MM.1S (cell line): ENCODE measurements at regions not wholly inside any gene's neighbourhood (a gene's known extent, or its start where the extent isn't known, plus 50 kb on each side); places are given as distances from the start of the nearest gene placed in this dataset.

Source experiments
- DNase-seq: peaks from one replicate; pipeline ENCODE4 v3.0.0-alpha.2; 2015
- H2AFZ ChIP-seq: fragments of 300-600 bp; sonication (generic); 2 replicates; pipeline ENCODE4 v1.6.0; 2016; ENCODE audit warnings: antibody characterized with exemption, low read length
- H3F3A ChIP-seq: fragments of 300-600 bp; sonication (generic); 2 replicates; pipeline ENCODE4 v1.6.1; 2016; ENCODE audit warnings: mild to moderate bottlenecking, antibody characterized with exemption, low read length, moderate library complexity, mixed read lengths; ENCODE audit not compliant: insufficient read depth
- H3K27ac ChIP-seq: fragments of 300-600 bp; sonication (generic); 2 replicates; pipeline ENCODE4 v1.5.1; 2016; ENCODE audit warnings: mild to moderate bottlenecking, low read length
- H3K27me3 ChIP-seq: fragments of 300-600 bp; sonication (generic); replicated peaks from 2 replicates; pipeline ENCODE4 v1.6.0; 2016; ENCODE audit warnings: low read length; ENCODE audit not compliant: insufficient read depth
- H3K36me3 ChIP-seq: fragments of 300-600 bp; sonication (generic); replicated peaks from 2 replicates; pipeline ENCODE4 v1.6.1; 2016; ENCODE audit warnings: mild to moderate bottlenecking, low read length, mixed read lengths; ENCODE audit not compliant: insufficient read depth
- H3K4me1 ChIP-seq: fragments of 300-600 bp; sonication (generic); 2 replicates; pipeline ENCODE4 v1.6.1; 2016; ENCODE audit warnings: low read length, mixed read lengths
- H3K4me2 ChIP-seq: fragments of 300-600 bp; sonication (generic); 2 replicates; pipeline ENCODE4 v1.6.0; 2016; ENCODE audit warnings: low read depth, low read length
- H3K4me3 ChIP-seq: fragments of 300-600 bp; sonication (generic); 2 replicates; pipeline ENCODE4 v1.5.1; 2016; ENCODE audit warnings: low read length, mixed read lengths
- H3K79me2 ChIP-seq: fragments of 300-600 bp; sonication (generic); 2 replicates; pipeline ENCODE4 v1.6.1; 2016; ENCODE audit warnings: mixed run types, low read length, mixed read lengths
- H3K9ac ChIP-seq: fragments of 300-600 bp; sonication (generic); 2 replicates; pipeline ENCODE4 v1.6.1; 2016; ENCODE audit warnings: low read length, mixed read lengths
- H3K9me2 ChIP-seq: fragments of 300-600 bp; sonication (generic); replicated peaks from 2 replicates; pipeline ENCODE4 v1.6.1; 2016; ENCODE audit warnings: mild to moderate bottlenecking, low read length, mixed read lengths; ENCODE audit not compliant: insufficient read depth
- H3K9me3 ChIP-seq: fragments of 300-600 bp; sonication (generic); replicated peaks from 2 replicates; pipeline ENCODE4 v1.6.1; 2016; ENCODE audit warnings: mild to moderate bottlenecking, low read length, mixed read lengths; ENCODE audit not compliant: insufficient read depth
- H4K20me1 ChIP-seq: fragments of 300-600 bp; sonication (generic); 2 replicates; pipeline ENCODE4 v1.6.1; 2016; ENCODE audit warnings: mild to moderate bottlenecking, low read length, moderate library complexity, mixed read lengths; ENCODE audit not compliant: insufficient read depth
- CTCF ChIP-seq: fragments of 300-600 bp; sonication (generic); IDR thresholded peaks from 2 replicates; pipeline ENCODE4 v1.5.1; 2016; ENCODE audit warnings: antibody characterized with exemption, low read length, mixed read lengths
- EZH2 ChIP-seq: fragments of 300-600 bp; sonication (generic); optimal IDR thresholded peaks from 2 replicates; pipeline ENCODE3; 2017; ENCODE audit warnings: low read depth, mild to moderate bottlenecking, antibody characterized with exemption, low read length, mixed read lengths
- EZH2phosphoT487 ChIP-seq: fragments of 300-600 bp; sonication (generic); IDR thresholded peaks from 2 replicates; pipeline ENCODE4 v1.6.1; 2018; ENCODE audit warnings: antibody characterized with exemption, low read length

GRCh38 chr18:42654556-42654955, 460.9 kb downstream of the RIT2 start:
- TF ChIP-seq EZH2 (no peak), CTCF (no peak), EZH2phosphoT487 (no peak)
- no peak for DNase-seq
- Histone ChIP-seq H3K9me3 (no peaks in the 10 kb centered on the region), H2AFZ (no peak overlapping the region), H3K9me2 (no peaks in the 10 kb centered on the region), H3K36me3 (no peaks in the 10 kb centered on the region), H3K79me2 (no peaks in the 10 kb centered on the region), H3K4me3 (no peak overlapping the region), H3K27me3 (no peaks in the 10 kb centered on the region), H3F3A (no peaks in the 10 kb centered on the region), H4K20me1 (no peaks in the 10 kb centered on the region), H3K4me1 (no peaks in the 10 kb centered on the region), H3K9ac (no peak overlapping the region), H3K4me2 (no peak overlapping the region), H3K27ac (no peak overlapping the region)

- Histone ChIP-seq H3K27ac (no peak overlapping the region), H3K9me3 (no peaks in the 10 kb centered on the region), H2AFZ (no peak overlapping the region), H3F3A (no peaks in the 10 kb centered on the region), H3K4me1 (no peaks in the 10 kb centered on the region), H3K79me2 (no peaks in the 10 kb centered on the region), H3K36me3 (no peaks in the 10 kb centered on the region), H3K4me3 (no peak overlapping the region), H3K27me3 (no peaks in the 10 kb centered on the region), H3K9ac (no peak overlapping the region), H4K20me1 (no peaks in the 10 kb centered on the region), H3K9me2 (no peaks in the 10 kb centered on the region), H3K4me2 (no peak overlapping the region)
- no peak for DNase-seq
- TF ChIP-seq CTCF (no peak), EZH2 (no peak), EZH2phosphoT487 (no peak)
These were observed 457.9 kb downstream of the RIT2 start for GRCh38 chr18:42657551-42657950.

- H3K9me3 ChIP-seq, result no peaks in the 10 kb centered on the region
- no peaks in the 10 kb centered on the region for H3K9me2 ChIP-seq
- H3K36me3 ChIP-seq, result no peaks in the 10 kb centered on the region
- no peaks in the 10 kb centered on the region for H4K20me1 ChIP-seq
- no peaks in the 10 kb centered on the region for H3F3A ChIP-seq
- H3K27ac ChIP-seq, result no peak overlapping the region
- no peak overlapping the region for H2AFZ ChIP-seq
- H3K27me3 ChIP-seq, result no peaks in the 10 kb centered on the region
- no peak overlapping the region for H3K4me3 ChIP-seq
- H3K4me1 ChIP-seq, result no peaks in the 10 kb centered on the region
- DNase-seq, result no peak
- H3K4me2 ChIP-seq, result no peak overlapping the region
- H3K9ac ChIP-seq, result no peak overlapping the region
- H3K79me2 ChIP-seq, result no peaks in the 10 kb centered on the region
- no peak for TF ChIP-seq EZH2phosphoT487
- TF ChIP-seq CTCF, result no peak
- no peak for TF ChIP-seq EZH2
These were observed 457.3 kb downstream of the RIT2 start for GRCh38 chr18:42658171-42658570.
